HG03139 (cell line): ENCODE measurements at regions not wholly inside any gene's neighbourhood (a gene's known extent, or its start where the extent isn't known, plus 50 kb on each side); places are given as distances from the start of the nearest gene placed in this dataset.

Experiments used
- ATAC-seq: cut with Tn5 transposase; IDR thresholded peaks from one replicate; pipeline ENCODE4 v1.9.1; 2021; ENCODE audit not compliant: unreplicated experiment

DNA sequence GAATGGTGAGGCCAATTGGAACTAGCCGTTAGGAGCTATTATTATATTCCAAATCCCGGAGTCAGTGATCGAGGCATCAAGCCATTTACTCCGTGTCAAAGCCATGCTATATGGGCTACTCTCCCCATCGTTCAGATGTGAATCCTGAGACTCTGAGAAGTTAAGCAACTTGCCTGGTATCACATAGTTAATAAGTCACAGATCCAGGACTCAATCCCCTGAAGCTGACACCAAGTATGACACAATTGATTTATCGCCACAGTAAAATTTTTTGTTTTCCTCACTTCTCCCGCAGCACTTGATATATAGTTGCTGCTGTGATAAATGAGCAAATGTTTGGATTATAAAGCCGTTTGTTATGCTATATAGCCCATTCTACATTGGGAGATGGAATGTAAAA is 50.8 kb upstream of the TSHZ2 start:
- ATAC-seq = no peak

DNA sequence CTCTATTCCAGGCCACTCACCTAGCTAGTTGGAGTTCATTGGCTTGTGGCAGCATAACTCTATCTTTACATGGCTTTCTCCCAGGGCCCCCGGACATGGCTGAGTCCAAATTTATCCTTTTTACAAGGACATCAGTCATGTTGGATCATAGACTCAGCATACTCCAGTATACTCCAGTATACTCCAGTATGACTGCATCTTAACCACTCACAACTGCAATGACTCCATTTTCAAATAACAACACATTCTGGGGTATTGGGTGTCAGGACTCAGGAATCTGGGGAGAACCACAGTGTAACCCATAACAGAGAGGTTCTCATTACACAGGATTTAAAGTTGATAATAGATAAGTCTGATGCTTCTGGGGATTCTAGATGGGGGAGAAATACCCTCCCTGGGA is 53.8 kb upstream of the TSHZ2 start:
- ATAC-seq = no peak

DNA sequence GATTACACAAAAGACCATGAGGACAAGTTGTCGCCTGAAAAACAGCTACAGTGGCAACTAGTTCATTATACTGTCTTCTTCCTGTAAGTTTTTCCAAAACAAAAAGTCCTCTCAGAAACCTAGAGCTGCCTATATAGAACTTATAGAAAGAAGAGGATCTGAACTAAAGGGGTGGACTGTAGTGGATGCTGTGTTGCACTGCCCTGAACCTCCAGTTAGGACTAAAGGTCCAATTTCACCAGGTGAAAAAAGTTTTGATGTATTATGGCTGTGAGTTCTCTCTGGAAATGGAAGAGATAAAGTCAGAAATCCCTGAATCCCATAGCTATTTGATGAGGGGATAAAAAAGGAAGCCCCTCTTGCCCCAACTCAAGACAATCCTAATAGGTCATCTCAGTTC is 56.6 kb upstream of the TSHZ2 start:
- no peak for ATAC-seq

DNA sequence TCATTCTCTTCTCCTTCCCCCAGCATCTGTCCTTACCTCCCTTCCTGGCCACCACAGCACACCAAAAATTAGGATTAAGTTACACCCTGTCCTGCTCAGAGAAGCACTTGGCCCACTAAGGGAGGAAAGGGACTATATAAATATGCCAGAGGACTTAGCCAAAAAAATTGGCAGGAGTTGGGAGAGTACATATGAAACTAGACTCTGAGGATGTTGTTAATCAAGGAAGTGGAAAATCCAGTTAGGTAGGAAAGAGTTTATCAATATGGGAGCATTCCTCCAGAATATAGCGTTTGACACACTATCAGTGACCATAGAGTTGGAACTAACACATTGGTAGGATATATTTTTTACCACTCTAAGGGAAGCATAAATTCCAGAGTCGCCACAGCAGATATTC is 57.3 kb upstream of the TSHZ2 start:
- ATAC-seq = no peak

DNA sequence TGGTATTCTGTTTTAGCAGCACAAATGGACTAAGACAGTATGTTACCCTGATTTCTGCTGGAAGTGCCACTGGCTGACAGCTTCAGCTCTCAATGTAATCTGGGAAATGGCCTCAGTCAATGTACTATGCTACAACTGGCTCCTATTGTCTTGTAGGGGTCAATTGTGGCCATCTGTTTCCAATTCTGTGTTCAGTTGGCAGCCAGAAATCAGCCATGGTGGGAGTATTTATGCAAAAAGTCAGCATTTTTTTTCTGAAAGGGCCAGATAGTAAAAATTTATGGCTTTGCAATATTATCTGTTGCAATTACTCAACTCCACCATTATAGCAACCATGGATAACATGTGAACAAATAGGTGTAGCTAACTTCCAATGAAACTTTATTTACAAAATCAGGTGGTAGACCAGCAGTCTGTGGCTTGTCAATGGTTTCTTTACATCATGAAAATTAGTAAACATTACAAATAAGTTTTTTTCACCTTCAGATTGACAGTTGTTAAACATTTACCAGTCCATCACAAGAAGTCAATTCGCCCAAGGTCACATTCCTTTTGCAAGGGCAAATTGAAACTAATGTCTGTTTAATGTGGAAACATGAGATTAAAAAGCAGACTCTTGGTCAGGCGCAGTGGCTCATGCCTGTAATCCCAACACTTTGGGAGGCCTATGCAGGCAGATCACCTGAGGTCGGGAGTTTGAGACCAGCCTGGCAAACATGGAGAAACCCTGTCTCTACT is 58.3 kb upstream of the TSHZ2 start:
- ATAC-seq = no peak

DNA sequence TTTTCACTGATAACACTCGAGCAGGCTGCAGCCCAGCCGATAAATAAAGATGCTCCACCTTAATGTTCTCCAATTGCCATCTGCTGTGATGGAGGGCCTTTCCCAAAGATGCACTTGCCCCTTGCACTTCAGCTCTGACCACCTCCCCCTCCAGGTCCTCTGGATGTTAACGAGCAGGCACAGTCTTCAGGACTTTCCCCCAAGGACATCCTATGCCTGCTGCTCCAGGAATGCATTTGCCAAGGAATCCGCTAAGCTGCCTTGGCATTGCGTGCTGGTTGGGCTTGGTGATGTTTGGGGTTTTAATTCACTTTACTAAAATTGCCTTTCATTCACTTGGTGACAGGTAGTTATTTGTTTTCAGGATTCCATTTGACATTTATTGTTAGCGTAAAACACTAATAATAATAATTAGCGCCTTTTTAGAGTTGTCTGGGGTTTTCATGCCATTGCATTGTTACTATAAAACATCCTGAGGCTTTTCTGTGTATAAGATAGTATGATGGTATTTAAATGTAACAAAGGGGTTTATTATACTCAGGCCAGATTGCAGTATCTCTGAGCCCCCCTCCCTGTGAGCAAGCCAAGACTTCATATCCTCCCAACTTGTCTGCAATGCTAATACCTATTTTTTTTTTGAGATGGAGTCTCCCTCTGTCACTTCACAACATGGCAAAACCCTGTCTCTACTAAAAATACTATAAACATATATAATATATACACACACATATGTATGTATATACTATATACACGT is 66.7 kb upstream of the TSHZ2 start:
- no peak for ATAC-seq

DNA sequence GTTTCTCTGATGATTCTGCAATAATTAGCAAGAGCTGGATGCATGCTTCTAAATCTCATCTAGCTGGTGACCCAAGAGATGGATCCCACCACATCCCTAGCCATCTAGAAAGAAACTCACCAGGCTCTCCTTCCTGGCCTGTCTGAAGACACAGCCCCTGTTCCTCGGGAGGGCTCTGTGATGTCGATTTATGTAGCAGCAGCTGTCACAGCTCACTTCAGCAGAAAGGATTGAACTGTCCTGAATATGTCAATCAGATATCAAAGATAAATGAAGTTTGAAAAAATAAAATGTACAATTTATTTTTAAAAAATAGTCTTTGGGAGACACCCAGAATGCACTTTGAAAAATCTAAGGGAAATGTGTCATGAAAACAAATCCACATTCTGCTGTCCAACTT is 67.3 kb upstream of the TSHZ2 start:
- ATAC-seq = no peak

DNA sequence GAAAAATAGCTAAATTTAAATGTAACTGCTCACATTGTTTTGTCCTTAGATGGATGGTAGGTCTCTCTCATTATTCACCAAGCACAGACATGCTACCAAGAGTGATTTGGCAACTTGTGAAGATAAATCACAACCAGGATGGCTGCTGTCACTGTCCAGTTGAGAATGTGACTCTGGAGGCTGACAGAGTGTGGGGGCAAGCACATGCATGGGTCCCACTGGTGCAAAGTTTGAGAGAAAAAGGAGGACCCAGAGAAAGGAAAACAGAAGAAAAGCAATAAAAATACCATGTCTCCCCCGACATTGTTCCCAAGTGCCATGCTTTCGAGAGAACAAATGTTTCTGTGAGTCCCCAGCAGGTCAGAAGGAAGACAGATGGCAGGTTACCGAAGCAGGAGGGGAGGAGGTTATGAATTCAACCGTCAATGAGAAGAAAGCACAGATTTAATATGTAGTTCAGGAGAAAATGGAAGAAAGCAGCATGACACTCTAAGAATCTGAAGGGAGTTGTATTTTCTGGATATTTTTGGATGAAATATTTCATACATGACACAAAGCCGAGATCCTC is 73.0 kb upstream of the TSHZ2 start:
- no peak for ATAC-seq

DNA sequence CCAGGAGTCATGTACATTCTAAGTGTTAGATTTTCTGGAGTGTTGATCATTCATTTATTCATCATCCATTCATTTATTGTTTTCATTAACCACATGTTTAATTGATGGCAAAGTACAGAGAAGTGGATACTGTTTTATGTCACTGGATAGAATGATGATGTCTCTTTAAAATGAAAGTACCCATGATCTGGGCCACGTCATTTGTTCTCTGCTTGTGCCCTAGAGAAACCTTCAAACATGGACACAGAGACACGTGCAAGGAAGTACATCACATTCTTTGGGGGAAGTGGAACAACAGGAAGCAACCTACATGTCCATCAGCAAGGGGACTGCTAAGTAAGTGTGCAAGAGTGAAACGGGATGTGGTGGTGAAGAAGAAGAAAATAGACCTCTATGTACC is 75.8 kb upstream of the TSHZ2 start:
- no peak for ATAC-seq

DNA sequence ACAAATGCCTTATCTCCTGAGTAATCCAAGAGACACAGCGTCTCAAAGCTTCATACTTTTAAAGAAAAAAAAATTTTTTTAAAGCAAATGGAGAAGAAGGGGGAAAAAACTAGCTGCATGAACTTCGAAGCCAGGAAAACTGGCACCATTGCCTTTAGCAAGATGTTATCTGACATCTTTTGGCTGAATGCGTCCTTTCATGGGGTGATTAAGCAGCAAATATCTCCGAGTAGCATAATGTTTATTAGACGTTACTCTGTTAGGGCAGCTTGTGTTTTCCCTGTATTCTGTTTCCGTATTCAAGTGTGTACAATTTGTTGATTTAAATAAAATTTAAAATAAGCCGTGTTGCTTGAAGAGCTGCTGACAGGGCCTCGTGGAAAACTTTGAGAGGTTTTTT is 76.5 kb upstream of the TSHZ2 start:
- no peak for ATAC-seq

DNA sequence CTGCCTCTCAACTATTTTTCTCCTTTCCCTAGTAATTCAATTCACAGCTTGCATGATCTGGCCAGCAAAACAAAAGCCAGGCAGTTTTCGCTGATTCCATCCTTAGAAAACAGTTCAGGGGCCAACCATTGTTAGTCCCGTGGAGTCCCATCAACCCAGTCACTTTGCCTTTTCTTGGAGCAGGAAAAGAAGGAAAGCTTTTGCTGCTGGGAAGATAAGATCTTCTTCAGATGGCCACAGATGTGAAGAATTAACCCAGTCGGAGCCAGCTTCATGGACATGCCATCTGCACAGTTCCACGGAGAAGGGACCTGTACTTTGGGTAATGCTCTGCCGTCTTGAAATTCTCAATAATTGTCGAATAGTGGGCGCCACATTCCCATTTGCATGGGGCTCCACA is 76.9 kb upstream of the TSHZ2 start:
- no peak for ATAC-seq

DNA sequence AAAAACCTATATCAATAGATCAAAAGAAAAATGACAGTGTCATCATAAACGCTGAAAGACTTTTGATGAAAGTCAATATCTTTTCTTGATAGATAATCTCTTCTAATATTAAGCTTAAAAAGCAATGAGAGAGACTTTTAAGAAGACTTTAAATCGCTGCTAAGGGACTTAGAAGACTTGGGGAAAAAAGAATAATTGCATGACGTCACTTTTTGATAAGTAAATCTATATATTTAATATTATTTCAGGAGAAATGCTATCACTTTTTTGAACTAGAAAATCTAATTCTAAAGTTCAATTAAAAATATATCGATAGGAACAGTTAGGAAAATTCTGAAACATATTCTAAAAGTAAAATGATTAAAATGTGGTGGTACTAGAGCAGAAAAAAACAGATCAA is 78.7 kb upstream of the TSHZ2 start:
- ATAC-seq = no peak

DNA sequence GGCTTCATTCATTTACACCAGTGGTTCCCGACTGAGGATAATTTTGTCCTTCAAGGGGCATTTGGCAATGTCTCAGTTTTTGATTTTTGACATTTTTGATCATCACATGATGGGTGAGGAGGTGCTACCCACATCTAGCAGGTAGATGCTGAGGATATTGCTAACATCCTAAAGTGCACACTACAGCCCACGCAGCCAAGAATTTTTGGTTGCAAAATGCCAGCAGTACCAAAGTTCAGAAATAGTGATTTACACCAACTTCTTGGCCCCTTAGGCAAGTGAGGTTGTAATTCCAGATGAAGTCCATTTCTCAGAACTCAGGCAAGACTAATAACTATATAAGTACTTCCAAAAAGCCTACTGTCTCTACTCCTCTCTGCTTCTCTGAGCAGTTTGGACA is 80.1 kb upstream of the TSHZ2 start:
- ATAC-seq = no peak

DNA sequence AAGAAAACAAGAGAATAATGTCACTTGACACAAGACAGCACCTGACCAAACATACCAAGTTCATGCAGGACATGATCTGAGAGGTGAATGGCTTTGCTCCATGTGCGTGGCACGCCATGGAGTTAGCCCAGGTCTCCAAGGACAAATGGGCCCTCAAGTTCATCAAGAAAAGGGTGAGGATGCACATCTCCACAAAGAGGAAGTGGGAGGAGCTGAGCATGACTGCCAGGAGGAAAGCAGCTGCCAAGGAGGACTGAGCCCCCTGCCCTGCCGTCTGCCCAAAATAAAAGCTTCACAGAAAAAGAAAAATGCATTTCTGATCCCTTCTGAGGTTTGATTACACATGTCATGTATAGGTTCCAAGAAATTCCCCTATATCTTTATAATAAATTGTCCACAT is 82.0 kb upstream of the TSHZ2 start:
- ATAC-seq = no peak

DNA sequence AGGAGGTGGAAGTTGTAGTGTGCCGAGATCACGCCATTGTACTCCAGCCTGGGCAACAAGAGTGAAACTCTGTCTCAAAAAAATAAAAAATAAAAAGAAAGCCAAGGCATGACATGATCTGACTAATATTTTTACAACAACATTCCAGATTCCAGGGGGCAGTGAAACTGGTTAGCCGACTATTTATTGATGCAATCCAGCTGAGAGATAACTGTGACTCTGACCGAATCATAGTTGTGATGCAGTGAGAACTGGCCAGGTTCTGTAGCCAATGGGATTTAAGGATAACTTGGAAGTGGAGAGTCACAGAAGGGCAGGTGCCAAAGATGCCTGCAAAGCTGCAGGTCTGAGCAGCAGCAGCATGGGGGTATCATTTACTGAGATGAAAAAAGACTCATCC is 82.9 kb upstream of the TSHZ2 start:
- ATAC-seq = no peak

DNA sequence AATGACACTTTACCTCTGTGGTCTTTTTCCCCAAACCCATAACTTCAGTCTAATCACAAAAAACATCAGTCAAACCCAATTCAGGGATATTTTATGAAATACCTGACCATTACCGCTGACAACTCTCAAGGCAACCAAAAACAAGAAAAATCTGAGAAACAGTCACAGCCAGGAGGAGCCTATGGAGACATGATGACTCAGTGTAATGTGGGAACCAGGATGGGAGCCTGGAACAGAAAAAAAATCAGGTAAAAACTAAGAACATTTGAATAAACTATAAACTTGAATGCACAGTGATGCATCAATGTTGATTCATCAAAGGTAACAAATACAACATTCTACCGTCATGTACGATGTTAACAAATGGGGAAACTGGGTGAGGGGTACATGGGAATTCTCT is 84.1 kb upstream of the TSHZ2 start:
- ATAC-seq = no peak

DNA sequence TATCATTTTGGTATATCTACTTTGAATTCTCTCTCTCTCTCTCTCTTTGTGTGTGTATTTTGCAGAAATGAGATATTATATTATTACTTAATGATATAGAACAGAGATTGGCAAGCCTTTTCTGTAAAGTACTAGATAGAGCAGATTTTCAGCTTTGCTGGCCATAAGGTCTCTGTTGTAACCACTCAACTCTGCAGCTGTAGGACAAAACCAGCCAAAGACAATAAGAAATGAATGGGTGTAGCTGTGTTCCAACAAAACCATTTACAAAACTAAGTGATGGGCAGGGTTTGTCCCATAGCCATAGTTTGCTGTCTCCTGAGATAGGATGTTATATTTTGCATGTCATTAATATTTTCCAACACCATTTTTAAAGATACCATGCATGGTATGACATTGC is 91.2 kb upstream of the TSHZ2 start:
- no peak for ATAC-seq

DNA sequence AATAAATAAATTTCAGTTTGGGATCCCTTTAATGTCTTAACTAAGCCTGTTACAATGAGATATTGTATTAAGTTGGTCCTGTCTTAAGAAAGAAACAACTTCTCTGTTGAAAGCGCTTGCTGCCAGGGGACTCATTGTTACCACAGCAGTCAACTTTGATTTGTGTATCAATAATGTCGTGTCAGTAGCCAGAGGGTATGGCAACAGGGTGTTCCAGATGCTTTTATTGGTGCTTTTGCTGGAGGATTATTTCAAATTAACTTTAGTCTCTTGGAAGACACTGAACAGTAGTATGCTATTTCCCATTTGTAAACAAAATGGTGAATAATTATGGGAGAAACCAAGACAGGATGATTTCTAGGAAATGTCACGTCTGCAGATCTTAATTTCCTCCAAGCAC is 91.9 kb upstream of the TSHZ2 start:
- ATAC-seq = no peak

DNA sequence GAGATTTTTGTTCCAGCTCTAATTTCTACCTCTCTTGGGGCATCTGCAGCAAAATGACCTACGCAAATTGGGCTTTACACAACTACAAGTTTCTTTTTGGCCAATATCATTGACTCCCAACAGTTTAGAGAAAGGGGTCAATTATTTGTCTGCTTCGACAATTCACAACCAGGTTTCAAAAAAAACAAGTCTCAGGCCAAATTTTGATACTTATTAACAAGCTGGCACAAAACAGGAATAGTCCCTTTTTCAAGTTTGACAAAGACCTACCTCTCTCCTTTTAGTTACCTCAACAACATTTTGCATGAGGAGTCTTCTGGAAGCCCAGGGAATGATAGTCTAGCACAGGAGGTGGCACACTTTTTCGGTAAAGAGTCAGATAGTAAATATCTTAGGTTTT is 97.9 kb upstream of the TSHZ2 start:
- no peak for ATAC-seq

DNA sequence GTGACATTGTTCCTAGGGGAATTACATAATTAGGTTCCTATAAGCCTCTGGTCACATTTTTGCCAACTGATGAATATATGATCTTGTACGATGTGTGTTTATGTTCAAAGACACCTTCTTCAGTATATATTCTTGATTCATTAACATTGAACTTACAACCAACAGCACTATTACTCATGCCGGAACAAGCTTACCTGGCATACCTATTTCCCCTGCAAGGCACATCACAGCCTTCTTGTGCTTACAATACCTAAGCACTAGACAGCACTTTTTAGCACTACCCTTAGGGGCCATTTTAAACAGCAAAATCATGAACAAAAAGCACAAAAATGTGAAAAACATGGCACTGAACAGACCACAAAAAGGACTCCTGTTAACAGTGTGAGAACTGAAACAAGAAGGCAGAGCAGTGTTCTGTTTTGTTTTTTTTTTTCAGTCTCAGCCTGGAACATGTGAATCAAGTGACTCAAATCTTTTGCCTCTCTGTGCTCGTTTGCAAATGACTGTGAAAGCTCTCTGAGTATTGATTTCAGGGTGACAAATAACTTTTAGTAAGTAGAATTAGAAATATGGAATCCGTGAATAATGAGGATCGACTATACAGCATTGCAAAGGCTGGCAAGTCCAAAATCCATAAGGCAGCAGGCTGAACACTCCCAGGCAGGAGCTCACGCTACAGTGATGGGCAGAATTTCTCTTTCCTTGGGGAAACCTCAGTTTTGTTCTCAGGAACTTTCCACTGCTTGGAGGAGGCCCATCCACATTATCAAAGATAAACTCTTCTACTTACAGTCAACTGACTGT is 102.3 kb upstream of the TSHZ2 start:
- ATAC-seq = no peak

DNA sequence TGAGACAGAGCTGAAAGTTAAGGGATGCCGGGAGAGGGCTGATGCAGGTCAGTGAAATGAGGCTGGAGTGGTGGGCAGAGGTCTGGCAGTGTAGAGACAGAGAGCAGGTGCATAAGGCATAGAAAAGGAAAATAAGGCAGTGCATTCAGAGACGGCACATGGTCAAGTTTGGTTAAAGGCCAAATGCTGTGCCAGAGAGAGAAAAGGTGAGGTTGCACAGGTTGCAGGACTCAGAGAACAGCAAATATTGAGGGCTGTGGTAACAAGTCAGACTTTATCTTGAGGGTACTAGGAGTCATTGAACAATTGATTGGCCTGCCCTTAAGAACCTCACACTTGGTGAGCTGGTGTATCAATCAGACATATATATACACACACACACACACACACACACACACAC is 102.9 kb upstream of the TSHZ2 start:
- ATAC-seq = no peak

DNA sequence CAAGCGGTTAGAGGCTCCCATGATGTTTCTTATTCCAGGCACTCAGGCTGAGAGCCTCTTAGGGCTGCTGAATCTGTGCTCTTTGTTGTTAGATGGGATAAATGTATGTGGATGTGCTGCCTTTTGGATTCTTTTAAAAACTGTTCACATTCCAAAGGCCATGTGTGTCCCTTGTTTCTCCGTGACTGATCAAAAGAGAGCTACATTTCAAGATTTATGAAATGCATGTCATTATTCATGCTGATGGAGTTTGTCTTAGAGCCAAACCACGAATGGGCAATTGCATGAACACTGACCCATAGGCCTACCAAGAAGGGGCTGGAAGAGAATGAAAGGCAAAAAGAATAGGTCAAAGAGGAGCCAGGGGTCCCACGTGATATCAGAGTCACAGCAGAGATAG is 104.9 kb upstream of the TSHZ2 start:
- ATAC-seq = no peak
